ENCODE measurements at regions not wholly inside any gene's neighbourhood (a gene's known extent, or its start where the extent isn't known, plus 50 kb on each side); places are given as distances from the start of the nearest gene placed in this dataset.

DNA sequence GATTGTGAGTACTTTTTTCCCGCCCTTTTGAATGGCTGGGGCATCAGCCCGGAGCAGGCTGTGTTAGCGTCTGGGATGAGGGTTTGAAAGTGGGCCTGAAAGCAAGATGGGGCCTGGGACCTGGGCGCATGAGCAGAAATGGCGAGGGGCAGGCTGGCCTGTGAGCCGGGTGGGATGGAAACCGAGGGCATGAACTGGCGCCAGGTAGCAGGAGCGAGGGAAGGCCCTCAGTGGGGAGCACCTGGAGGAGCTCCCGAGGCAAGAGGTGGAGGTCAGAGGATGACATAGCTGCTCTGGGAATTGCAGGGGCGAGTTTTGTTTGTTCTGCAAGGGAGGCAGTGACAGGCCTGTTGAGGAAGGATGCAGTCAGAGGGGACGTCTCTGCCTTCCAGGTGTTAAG, 68.6 kb downstream of the RGS12 start:
- TF ChIP-seq, protein P1, sequence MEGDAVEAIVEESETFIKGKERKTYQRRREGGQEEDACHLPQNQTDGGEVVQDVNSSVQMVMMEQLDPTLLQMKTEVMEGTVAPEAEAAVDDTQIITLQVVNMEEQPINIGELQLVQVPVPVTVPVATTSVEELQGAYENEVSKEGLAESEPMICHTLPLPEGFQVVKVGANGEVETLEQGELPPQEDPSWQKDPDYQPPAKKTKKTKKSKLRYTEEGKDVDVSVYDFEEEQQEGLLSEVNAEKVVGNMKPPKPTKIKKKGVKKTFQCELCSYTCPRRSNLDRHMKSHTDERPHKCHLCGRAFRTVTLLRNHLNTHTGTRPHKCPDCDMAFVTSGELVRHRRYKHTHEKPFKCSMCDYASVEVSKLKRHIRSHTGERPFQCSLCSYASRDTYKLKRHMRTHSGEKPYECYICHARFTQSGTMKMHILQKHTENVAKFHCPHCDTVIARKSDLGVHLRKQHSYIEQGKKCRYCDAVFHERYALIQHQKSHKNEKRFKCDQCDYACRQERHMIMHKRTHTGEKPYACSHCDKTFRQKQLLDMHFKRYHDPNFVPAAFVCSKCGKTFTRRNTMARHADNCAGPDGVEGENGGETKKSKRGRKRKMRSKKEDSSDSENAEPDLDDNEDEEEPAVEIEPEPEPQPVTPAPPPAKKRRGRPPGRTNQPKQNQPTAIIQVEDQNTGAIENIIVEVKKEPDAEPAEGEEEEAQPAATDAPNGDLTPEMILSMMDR (IDR thresholded peaks at IDR 0.05) = no peak
- TF ChIP-seq POLR2A (IDR thresholded peaks at IDR 0.05) (no peak), EP300 (IDR thresholded peaks at IDR 0.05) (no peak), POLR2AphosphoS5 (IDR thresholded peaks at IDR 0.05) (no peak)
